ENCODE measurements at regions not wholly inside any gene's neighbourhood (a gene's known extent, or its start where the extent isn't known, plus 50 kb on each side); places are given as distances from the start of the nearest gene placed in this dataset.

DNA sequence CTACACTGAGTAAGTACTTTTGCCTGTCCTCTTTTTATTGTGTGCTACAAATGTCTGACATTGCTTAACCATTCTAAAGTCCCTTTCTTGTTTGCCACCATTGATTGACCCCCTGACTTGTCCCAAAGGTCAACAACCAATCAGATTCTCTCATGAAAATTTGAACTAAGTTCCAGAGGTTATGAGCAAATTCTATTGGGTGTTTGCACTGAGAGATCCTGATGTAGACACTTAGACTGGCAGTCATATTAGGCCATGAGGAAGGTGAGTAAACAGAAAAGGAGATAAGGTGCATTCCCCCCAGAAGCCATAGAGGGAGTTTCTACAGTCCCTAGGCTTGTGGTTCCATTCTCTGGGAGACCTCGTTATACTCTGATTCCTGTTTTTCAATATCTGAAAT lies 101.3 kb upstream of the E2F8 start:
- no peaks in the 10 kb centered on the region for H3K9me3 ChIP-seq (replicated peaks; ENCODE audit: control insufficient read depth, insufficient read depth, low read length)
- ChIA-PET POLR2A (no interaction called here), CTCF (no interaction called here)
- no peak overlapping the region for H3K9ac ChIP-seq (replicated peaks; ENCODE audit: extremely low read depth, insufficient read depth, low read length)
- intact Hi-C loops (cut with micrococcal nuclease), result loop anchor here (10.0 kb wide), 1 partner anchor 403 kb away; no protein-coding TSS in a partner anchor
- no peaks in the 10 kb centered on the region for H3K9me1 ChIP-seq (replicated peaks; ENCODE audit: control insufficient read depth, extremely low read depth, insufficient read depth, low read length)
- no peak overlapping the region for H2AFZ ChIP-seq (ENCODE audit: low read depth, low read length)
- no peak overlapping the region for H3K4me2 ChIP-seq (ENCODE audit: insufficient read depth, low read length)
- H3K27ac ChIP-seq (ENCODE audit: insufficient read depth, low read depth, low read length), result no peak overlapping the region
- DNase-seq (ENCODE audit: low read depth, low spot score) (no peak), FAIRE-seq (no peak)
- no TSS peak for BruUV-seq (replicated peaks)
- H3K36me3 ChIP-seq (ENCODE audit: control insufficient read depth in 2 of 2, extremely low read depth in 1 of 2, insufficient read depth in 2 of 2, low read length in 2 of 2), result no peaks in the 10 kb centered on the region
- no peaks in the 10 kb centered on the region for H4K20me1 ChIP-seq (replicated peaks; ENCODE audit: control insufficient read depth, extremely low read depth, insufficient read depth, low read length)
- H3K79me2 ChIP-seq (ENCODE audit: control insufficient read depth, insufficient read depth, low read length), result no peaks in the 10 kb centered on the region
- H3K4me3 ChIP-seq (replicated peaks in 1 of 3; ENCODE audit: insufficient read depth in 1 of 3, low read depth in 1 of 3, low read length in 3 of 3), result no peak overlapping the region
- H3K27me3 ChIP-seq (ENCODE audit: control insufficient read depth in 2 of 2, insufficient read depth in 2 of 2, low read length in 2 of 2), result peaks cover 25 to 41% of the 10 kb centered on the region in 2 experiments
- peaks cover 12% of the 10 kb centered on the region for H3K4me1 ChIP-seq (ENCODE audit: control insufficient read depth, extremely low read depth, insufficient read depth, low read length)
- dilution Hi-C loops (cut with MboI; ENCODE audit: extremely low pct_ligation_motif_present, low sequenced_read_pairs), result no loop called here
- TF ChIP-seq POLR2AphosphoS5 (IDR thresholded peaks at IDR 0.05; ENCODE audit: insufficient read depth, low read depth, low read length) (no peak), EZH2 (IDR thresholded peaks at IDR 0.05; ENCODE audit: borderline replicate concordance, low read depth, low read length, severe bottlenecking) (no peak), MYC (IDR thresholded peaks at IDR 0.05; ENCODE audit: low read depth, low read length) (no peak), GATA2 (IDR thresholded peaks at IDR 0.05; ENCODE audit: insufficient read depth, insufficient read length, low read depth, low read length) (no peak), POLR2A (IDR thresholded peaks at IDR 0.05; ENCODE audit: low read depth, low read length) (no peak), JUN (IDR thresholded peaks at IDR 0.05; ENCODE audit: borderline replicate concordance, insufficient read depth, insufficient read length, low read depth) (no peak), FOS (IDR thresholded peaks at IDR 0.05; ENCODE audit: borderline replicate concordance, insufficient read depth, low read length) (no peak)
- TF ChIP-seq, protein P1, sequence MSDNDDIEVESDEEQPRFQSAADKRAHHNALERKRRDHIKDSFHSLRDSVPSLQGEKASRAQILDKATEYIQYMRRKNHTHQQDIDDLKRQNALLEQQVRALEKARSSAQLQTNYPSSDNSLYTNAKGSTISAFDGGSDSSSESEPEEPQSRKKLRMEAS (IDR thresholded peaks at IDR 0.05; ENCODE audit: insufficient read depth, insufficient read length), result no peak
- TF ChIP-seq, protein P2, sequence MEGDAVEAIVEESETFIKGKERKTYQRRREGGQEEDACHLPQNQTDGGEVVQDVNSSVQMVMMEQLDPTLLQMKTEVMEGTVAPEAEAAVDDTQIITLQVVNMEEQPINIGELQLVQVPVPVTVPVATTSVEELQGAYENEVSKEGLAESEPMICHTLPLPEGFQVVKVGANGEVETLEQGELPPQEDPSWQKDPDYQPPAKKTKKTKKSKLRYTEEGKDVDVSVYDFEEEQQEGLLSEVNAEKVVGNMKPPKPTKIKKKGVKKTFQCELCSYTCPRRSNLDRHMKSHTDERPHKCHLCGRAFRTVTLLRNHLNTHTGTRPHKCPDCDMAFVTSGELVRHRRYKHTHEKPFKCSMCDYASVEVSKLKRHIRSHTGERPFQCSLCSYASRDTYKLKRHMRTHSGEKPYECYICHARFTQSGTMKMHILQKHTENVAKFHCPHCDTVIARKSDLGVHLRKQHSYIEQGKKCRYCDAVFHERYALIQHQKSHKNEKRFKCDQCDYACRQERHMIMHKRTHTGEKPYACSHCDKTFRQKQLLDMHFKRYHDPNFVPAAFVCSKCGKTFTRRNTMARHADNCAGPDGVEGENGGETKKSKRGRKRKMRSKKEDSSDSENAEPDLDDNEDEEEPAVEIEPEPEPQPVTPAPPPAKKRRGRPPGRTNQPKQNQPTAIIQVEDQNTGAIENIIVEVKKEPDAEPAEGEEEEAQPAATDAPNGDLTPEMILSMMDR (IDR thresholded peaks at IDR 0.05; ENCODE audit: extremely low read depth in 1 of 2, insufficient read depth in 1 of 2, low read depth in 1 of 2, low read length in 2 of 2), result no peak

All from endothelial cell of umbilical vein (primary cell).